HCT116 (cell line): ENCODE measurements at regions not wholly inside any gene's neighbourhood (a gene's known extent, or its start where the extent isn't known, plus 50 kb on each side); places are given as distances from the start of the nearest gene placed in this dataset.

Experiments
- ATAC-seq: fragments of 200-7000 bp; cut with Tn5 transposase; 2 replicates; pipeline ENCODE4 v1.9.1; 2020; ENCODE audit warnings: mild to moderate bottlenecking, moderate library complexity
- BruUV-seq: library from RNA; stranded (reverse); fragments of 400-500 nt; replicated peaks from 2 replicates; lab custom pipeline; 2021; lab: Mats Ljungman, UMichigan
- CTCF ChIA-PET: fragments of 300-600 bp; sonication (Branson Sonifier 250); formaldehyde crosslinking; loops from one replicate; lab custom pipeline; 2021; ENCODE audit warnings: antibody characterized with exemption; lab: Charles Lee
- POLR2A ChIA-PET: fragments of 300-600, 350-600 bp; sonication (Branson Sonifier 250); formaldehyde crosslinking; loops from one replicate; lab custom pipeline; 2021; ENCODE audit warnings: antibody characterized with exemption; lab: Charles Lee
- RAD21 ChIA-PET, 2 experiments: fragments of 300-600 bp; sonication (Branson Sonifier 250); formaldehyde crosslinking; loops; one replicate each; lab custom pipeline; 2023; ENCODE audit warnings: low total read pairs in 2 of 2; ENCODE audit not compliant: uncharacterized antibody in 2 of 2, unreplicated experiment in 2 of 2, low non-redundant PET in 1 of 2; lab: Charles Lee
- DNase-seq: peaks from one replicate; pipeline ENCODE4 v3.0.0-alpha.2; 2010; ENCODE audit warnings: low read depth, low spot score
- H2AFZ ChIP-seq: fragments of 200-600 bp; shearing (Covaris generic), sonication (generic); 2 replicates; pipeline ENCODE4 v1.6.1; 2017; ENCODE audit warnings: low read depth, mixed run types, mixed read lengths, antibody characterized with exemption, low read length; ENCODE audit not compliant: poor library complexity, severe bottlenecking
- H3K27ac ChIP-seq: 2 replicates; pipeline ENCODE4 v1.5.1; 2012; ENCODE audit warnings: low read depth, low read length
- H3K27me3 ChIP-seq: fragments of 200-600 bp; sonication (generic); 2 replicates; pipeline ENCODE4 v1.6.1; 2016; ENCODE audit warnings: mixed run types, low read length, mixed read lengths; ENCODE audit not compliant: insufficient read depth
- H3K36me3 ChIP-seq, 2 experiments: fragments of 200-500 bp in 1 of 2; fragments of 200-600 bp in 1 of 2; sonication (Bioruptor generic) in 1 of 2; sonication (generic) in 1 of 2; 2 replicates each; pipeline versions ENCODE4 v1.5.1 to v1.6.1; 2014 to 2016; ENCODE audit warnings: low read length in 2 of 2, inconsistent platforms in 1 of 2, mixed read lengths in 1 of 2, mixed run types in 1 of 2; ENCODE audit not compliant: insufficient read depth in 2 of 2, control insufficient read depth in 1 of 2
- H3K4me1 ChIP-seq, 2 experiments: fragments of 200-600 bp in 1 of 2; sonication (generic) in 1 of 2; 2 replicates each; pipeline versions ENCODE4 v1.5.1 to v1.6.1; 2012 to 2017; ENCODE audit warnings: low read length in 2 of 2, inconsistent platforms in 1 of 2, mild to moderate bottlenecking in 1 of 2, mixed read lengths in 1 of 2, mixed run types in 1 of 2, moderate library complexity in 1 of 2; ENCODE audit not compliant: insufficient read depth in 2 of 2, control insufficient read depth in 1 of 2
- H3K4me2 ChIP-seq: fragments of 200-600 bp; sonication (generic); 2 replicates; pipeline ENCODE4 v1.6.1; 2017; ENCODE audit warnings: mixed run types, low read length, mixed read lengths
- H3K4me3 ChIP-seq, 2 experiments: fragments of 200-600 bp in 1 of 2; sonication (generic) in 1 of 2; replicated peaks in 1 of 2; 2 replicates each; pipeline ENCODE4 v1.5.1; 2011 to 2016; ENCODE audit warnings: low read length in 2 of 2, control low read depth in 1 of 2, low read depth in 1 of 2, mild to moderate bottlenecking in 1 of 2, mixed read lengths in 1 of 2, mixed run types in 1 of 2
- H3K79me2 ChIP-seq: fragments of 200-600 bp; sonication (generic); 2 replicates; pipeline ENCODE4 v1.6.1; 2017; ENCODE audit warnings: mild to moderate bottlenecking, mixed run types, low read length, moderate library complexity, mixed read lengths; ENCODE audit not compliant: insufficient read depth
- H3K9ac ChIP-seq: fragments of 200-600 bp; sonication (generic); 2 replicates; pipeline ENCODE4 v1.6.1; 2016; ENCODE audit warnings: low read length, mixed read lengths
- H3K9me2 ChIP-seq: fragments of 200-600 bp; sonication (generic), shearing (Covaris generic); 2 replicates; pipeline ENCODE4 v1.6.1; 2017; ENCODE audit warnings: mixed run types, mild to moderate bottlenecking, moderate library complexity; ENCODE audit not compliant: insufficient read depth
- H3K9me3 ChIP-seq, 2 experiments: fragments of 200-500 bp in 1 of 2; fragments of 200-600 bp in 1 of 2; sonication (Bioruptor generic) in 1 of 2; sonication (generic) in 1 of 2; 2 replicates each; pipeline ENCODE4 v1.6.1; 2014 to 2017; ENCODE audit warnings: low read length in 2 of 2, mixed read lengths in 2 of 2, inconsistent platforms in 1 of 2, low read depth in 1 of 2, mild to moderate bottlenecking in 1 of 2, mixed run types in 1 of 2, moderate library complexity in 1 of 2; ENCODE audit not compliant: control insufficient read depth in 1 of 2, insufficient read depth in 1 of 2
- H4K20me1 ChIP-seq: fragments of 200-600 bp; sonication (generic), shearing (Covaris generic); 2 replicates; pipeline ENCODE4 v1.6.1; 2017; ENCODE audit warnings: mixed run types, mild to moderate bottlenecking, moderate library complexity; ENCODE audit not compliant: insufficient read depth
- CBX3 ChIP-seq: IDR thresholded peaks from 2 replicates; pipeline ENCODE4 v1.6.1; 2012; ENCODE audit warnings: low read depth
- CEBPB ChIP-seq: IDR thresholded peaks from 2 replicates; pipeline ENCODE4 v1.6.1; 2012; ENCODE audit warnings: low read depth
- ELF1 ChIP-seq: IDR thresholded peaks from 2 replicates; pipeline ENCODE4 v1.6.1; 2012; ENCODE audit warnings: low read depth, borderline replicate concordance
- EZH2 ChIP-seq: fragments of 200-600 bp; sonication (generic); IDR thresholded peaks from 2 replicates; pipeline ENCODE4 v1.6.1; 2017; ENCODE audit warnings: antibody characterized with exemption, mixed run types
- EZH2phosphoT487 ChIP-seq: fragments of 200-600 bp; IDR thresholded peaks from 2 replicates; pipeline ENCODE4 v1.6.1; 2018; ENCODE audit warnings: antibody characterized with exemption, borderline replicate concordance
- JUND ChIP-seq: IDR thresholded peaks from 2 replicates; pipeline ENCODE4 v1.6.1; 2012
- POLR2A ChIP-seq: IDR thresholded peaks from 2 replicates; pipeline ENCODE4 v1.7.0; 2011; ENCODE audit warnings: borderline replicate concordance; ENCODE audit not compliant: insufficient read depth, insufficient read length; ENCODE audit errors: extremely low read depth
- POLR2AphosphoS5 ChIP-seq: IDR thresholded peaks from 2 replicates; pipeline ENCODE4 v1.6.1; 2011; ENCODE audit warnings: mild to moderate bottlenecking, low read depth, low read length, moderate library complexity
- SP1 ChIP-seq: IDR thresholded peaks from 2 replicates; pipeline ENCODE4 v1.6.1; 2012; ENCODE audit warnings: low read depth
- SRF ChIP-seq: IDR thresholded peaks from 2 replicates; pipeline ENCODE4 v1.6.1; 2012; ENCODE audit warnings: low read depth
- TCF7L2 ChIP-seq: IDR thresholded peaks from 2 replicates; pipeline ENCODE4 v1.7.0; 2011; ENCODE audit warnings: borderline replicate concordance, inconsistent platforms; ENCODE audit not compliant: insufficient read depth, insufficient read length; ENCODE audit errors: extremely low read depth
- YY1 ChIP-seq: IDR thresholded peaks from 2 replicates; pipeline ENCODE4 v1.6.1; 2011; ENCODE audit warnings: low read length, low read depth, moderate library complexity, mild to moderate bottlenecking; ENCODE audit not compliant: insufficient replicate concordance; ENCODE audit errors: extremely low read depth
- ZFX ChIP-seq: fragments of 450-650 bp; IDR thresholded peaks from 2 replicates; pipeline ENCODE4 v1.6.1; 2017
- intact Hi-C: fragments of 100-400 bp; cut with micrococcal nuclease; formaldehyde crosslinking; loops from 2 replicates; pipeline ENCODE4 v1.10.0; 2022
- TF ChIP-seq, protein P1 (sequence below), 3 experiments: fragments of 200-600 bp in 1 of 3; sonication (generic) in 1 of 3; IDR thresholded peaks in 2 of 3; conservative IDR thresholded peaks in 1 of 3; 2 replicates each; pipeline ENCODE4 v1.5.1; 2012 to 2017; ENCODE audit warnings: low read depth in 2 of 3, low read length in 2 of 3, antibody characterized with exemption in 1 of 3, borderline replicate concordance in 1 of 3, control low read depth in 1 of 3, mild to moderate bottlenecking in 1 of 3, mixed read lengths in 1 of 3, mixed run types in 1 of 3, moderate library complexity in 1 of 3; ENCODE audit not compliant: insufficient read depth in 1 of 3
- TF ChIP-seq, protein P2 (sequence below): IDR thresholded peaks from 2 replicates; pipeline ENCODE4 v1.6.1; 2012
- TF ChIP-seq, protein P3 (sequence below): IDR thresholded peaks from 2 replicates; pipeline ENCODE4 v1.6.1; 2012; ENCODE audit warnings: low read depth
- TF ChIP-seq, protein P4 (sequence below): IDR thresholded peaks from 2 replicates; pipeline ENCODE4 v1.6.1; 2012
- TF ChIP-seq, protein P5 (sequence below): IDR thresholded peaks from 2 replicates; pipeline ENCODE4 v1.6.1; 2011; ENCODE audit warnings: mild to moderate bottlenecking, low read length, moderate library complexity; ENCODE audit not compliant: insufficient replicate concordance; ENCODE audit errors: extremely low read depth

DNA sequence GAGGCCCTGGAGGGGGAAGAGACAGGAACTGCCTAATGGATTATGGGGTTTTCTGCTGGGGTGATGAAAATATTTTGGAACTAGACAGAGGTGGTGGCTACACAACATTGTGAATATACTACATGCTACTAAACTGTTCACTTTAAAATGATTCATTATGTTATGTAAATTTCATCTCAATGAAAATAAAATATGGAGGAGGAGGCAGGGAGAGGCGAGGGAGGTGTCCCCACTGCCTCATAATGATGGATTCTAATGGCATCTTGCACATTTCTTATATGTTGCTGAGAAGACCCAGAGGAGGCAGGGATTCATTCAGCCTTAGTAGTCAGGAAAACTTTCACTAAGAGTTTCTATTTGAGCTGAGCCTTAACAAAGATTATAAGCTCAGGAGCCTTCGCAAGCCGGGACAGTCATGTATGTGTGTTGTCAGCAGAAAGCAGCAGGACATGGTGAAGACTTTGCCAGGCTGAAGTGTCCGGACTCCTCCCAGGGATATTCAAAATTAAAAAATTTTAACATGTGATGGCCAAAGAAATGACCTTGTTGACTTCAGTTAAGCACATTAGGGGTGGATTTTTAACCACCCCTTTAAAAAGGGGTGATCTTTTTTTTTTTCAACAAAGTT lies 158.6 kb upstream of the PCSK2 start:
- no peak for TF ChIP-seq ELF1
- TF ChIP-seq EZH2: no peak
- TF ChIP-seq, protein P1, sequence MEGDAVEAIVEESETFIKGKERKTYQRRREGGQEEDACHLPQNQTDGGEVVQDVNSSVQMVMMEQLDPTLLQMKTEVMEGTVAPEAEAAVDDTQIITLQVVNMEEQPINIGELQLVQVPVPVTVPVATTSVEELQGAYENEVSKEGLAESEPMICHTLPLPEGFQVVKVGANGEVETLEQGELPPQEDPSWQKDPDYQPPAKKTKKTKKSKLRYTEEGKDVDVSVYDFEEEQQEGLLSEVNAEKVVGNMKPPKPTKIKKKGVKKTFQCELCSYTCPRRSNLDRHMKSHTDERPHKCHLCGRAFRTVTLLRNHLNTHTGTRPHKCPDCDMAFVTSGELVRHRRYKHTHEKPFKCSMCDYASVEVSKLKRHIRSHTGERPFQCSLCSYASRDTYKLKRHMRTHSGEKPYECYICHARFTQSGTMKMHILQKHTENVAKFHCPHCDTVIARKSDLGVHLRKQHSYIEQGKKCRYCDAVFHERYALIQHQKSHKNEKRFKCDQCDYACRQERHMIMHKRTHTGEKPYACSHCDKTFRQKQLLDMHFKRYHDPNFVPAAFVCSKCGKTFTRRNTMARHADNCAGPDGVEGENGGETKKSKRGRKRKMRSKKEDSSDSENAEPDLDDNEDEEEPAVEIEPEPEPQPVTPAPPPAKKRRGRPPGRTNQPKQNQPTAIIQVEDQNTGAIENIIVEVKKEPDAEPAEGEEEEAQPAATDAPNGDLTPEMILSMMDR (IDR thresholded peaks at IDR 0.05 in 2 of 3, conservative IDR thresholded peaks at IDR 0.05 in 1 of 3; ENCODE audit: borderline replicate concordance in 1 of 3, insufficient read depth in 1 of 3, low read depth in 2 of 3, low read length in 2 of 3): no peak
- TF ChIP-seq, protein P2, sequence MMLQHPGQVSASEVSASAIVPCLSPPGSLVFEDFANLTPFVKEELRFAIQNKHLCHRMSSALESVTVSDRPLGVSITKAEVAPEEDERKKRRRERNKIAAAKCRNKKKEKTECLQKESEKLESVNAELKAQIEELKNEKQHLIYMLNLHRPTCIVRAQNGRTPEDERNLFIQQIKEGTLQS: no peak
- no peak for TF ChIP-seq YY1
- no peak for TF ChIP-seq ZFX
- no peak for TF ChIP-seq SP1
- TF ChIP-seq POLR2AphosphoS5: no peak
- TF ChIP-seq, protein P3, sequence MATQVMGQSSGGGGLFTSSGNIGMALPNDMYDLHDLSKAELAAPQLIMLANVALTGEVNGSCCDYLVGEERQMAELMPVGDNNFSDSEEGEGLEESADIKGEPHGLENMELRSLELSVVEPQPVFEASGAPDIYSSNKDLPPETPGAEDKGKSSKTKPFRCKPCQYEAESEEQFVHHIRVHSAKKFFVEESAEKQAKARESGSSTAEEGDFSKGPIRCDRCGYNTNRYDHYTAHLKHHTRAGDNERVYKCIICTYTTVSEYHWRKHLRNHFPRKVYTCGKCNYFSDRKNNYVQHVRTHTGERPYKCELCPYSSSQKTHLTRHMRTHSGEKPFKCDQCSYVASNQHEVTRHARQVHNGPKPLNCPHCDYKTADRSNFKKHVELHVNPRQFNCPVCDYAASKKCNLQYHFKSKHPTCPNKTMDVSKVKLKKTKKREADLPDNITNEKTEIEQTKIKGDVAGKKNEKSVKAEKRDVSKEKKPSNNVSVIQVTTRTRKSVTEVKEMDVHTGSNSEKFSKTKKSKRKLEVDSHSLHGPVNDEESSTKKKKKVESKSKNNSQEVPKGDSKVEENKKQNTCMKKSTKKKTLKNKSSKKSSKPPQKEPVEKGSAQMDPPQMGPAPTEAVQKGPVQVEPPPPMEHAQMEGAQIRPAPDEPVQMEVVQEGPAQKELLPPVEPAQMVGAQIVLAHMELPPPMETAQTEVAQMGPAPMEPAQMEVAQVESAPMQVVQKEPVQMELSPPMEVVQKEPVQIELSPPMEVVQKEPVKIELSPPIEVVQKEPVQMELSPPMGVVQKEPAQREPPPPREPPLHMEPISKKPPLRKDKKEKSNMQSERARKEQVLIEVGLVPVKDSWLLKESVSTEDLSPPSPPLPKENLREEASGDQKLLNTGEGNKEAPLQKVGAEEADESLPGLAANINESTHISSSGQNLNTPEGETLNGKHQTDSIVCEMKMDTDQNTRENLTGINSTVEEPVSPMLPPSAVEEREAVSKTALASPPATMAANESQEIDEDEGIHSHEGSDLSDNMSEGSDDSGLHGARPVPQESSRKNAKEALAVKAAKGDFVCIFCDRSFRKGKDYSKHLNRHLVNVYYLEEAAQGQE: no peak
- TF ChIP-seq EZH2phosphoT487: no peak
- TF ChIP-seq CEBPB: no peak
- no peak for TF ChIP-seq SRF
- TF ChIP-seq POLR2A: no peak
- TF ChIP-seq JUND: no peak
- TF ChIP-seq CBX3: no peak
- TF ChIP-seq, protein P4, sequence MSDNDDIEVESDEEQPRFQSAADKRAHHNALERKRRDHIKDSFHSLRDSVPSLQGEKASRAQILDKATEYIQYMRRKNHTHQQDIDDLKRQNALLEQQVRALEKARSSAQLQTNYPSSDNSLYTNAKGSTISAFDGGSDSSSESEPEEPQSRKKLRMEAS: no peak
- TF ChIP-seq, protein P5, sequence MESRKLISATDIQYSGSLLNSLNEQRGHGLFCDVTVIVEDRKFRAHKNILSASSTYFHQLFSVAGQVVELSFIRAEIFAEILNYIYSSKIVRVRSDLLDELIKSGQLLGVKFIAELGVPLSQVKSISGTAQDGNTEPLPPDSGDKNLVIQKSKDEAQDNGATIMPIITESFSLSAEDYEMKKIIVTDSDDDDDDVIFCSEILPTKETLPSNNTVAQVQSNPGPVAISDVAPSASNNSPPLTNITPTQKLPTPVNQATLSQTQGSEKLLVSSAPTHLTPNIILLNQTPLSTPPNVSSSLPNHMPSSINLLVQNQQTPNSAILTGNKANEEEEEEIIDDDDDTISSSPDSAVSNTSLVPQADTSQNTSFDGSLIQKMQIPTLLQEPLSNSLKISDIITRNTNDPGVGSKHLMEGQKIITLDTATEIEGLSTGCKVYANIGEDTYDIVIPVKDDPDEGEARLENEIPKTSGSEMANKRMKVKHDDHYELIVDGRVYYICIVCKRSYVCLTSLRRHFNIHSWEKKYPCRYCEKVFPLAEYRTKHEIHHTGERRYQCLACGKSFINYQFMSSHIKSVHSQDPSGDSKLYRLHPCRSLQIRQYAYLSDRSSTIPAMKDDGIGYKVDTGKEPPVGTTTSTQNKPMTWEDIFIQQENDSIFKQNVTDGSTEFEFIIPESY: no peak
- TF ChIP-seq TCF7L2: no peak
- no peak overlapping the region for H2AFZ ChIP-seq
- no peaks in the 10 kb centered on the region for H3K79me2 ChIP-seq
- H3K9ac ChIP-seq: no peak overlapping the region
- DNase-seq (no peak), ATAC-seq (no peak)
- no peak overlapping the region for H3K4me2 ChIP-seq
- H3K4me3 ChIP-seq: no peak overlapping the region
- H3K27ac ChIP-seq: no peak overlapping the region
- H3K4me1 ChIP-seq: no peaks in the 10 kb centered on the region
- ChIA-PET RAD21 (no interaction called here), POLR2A (no interaction called here), CTCF (no interaction called here)
- intact Hi-C loops: no loop called here
- no peaks in the 10 kb centered on the region for H3K9me3 ChIP-seq
- no peaks in the 10 kb centered on the region for H3K36me3 ChIP-seq
- H3K27me3 ChIP-seq: no peaks in the 10 kb centered on the region
- H3K9me2 ChIP-seq: no peaks in the 10 kb centered on the region
- BruUV-seq: no TSS peak
- no peaks in the 10 kb centered on the region for H4K20me1 ChIP-seq
